ENCODE measurements at regions not wholly inside any gene's neighbourhood (a gene's known extent, or its start where the extent isn't known, plus 50 kb on each side); places are given as distances from the start of the nearest gene placed in this dataset.
A peak's percentile ranks its signal among the peaks of the same experiment; 100 is the strongest.
"Not testable (repeated sequence)": the region's sequence is repeated elsewhere in the genome, so short reads cannot be mapped to it uniquely, and the experiment has no call there.

GRCh38 chr7:112933598-112933997, 143.4 kb upstream of the TMEM168 start:
- no peak for DNase-seq (ENCODE audit: low read depth in 2 of 2)
- H3K4me3 ChIP-seq (replicated peaks in 1 of 2; ENCODE audit: low read depth in 2 of 2, low read length in 2 of 2): no peak overlapping the region
- TF ChIP-seq CTCF (IDR thresholded peaks at IDR 0.05; ENCODE audit: low read depth, low read length): no peak

- no peak overlapping the region for H3K4me3 ChIP-seq (replicated peaks in 1 of 2; ENCODE audit: low read depth in 2 of 2, low read length in 2 of 2)
- DNase-seq (ENCODE audit: low read depth in 2 of 2): peak; percentile 67 to 82
- no peak for TF ChIP-seq CTCF (IDR thresholded peaks at IDR 0.05; ENCODE audit: low read depth, low read length)
Observed at GRCh38 chr7:112930787-112931186, 140.6 kb upstream of the TMEM168 start.

- peak in 1 of 2 donors; percentile 57 for DNase-seq (ENCODE audit: low read depth in 2 of 2)
- no peak for TF ChIP-seq CTCF (IDR thresholded peaks at IDR 0.05; ENCODE audit: low read depth, low read length)
- H3K4me3 ChIP-seq (replicated peaks in 1 of 2; ENCODE audit: low read depth in 2 of 2, low read length in 2 of 2): no peak overlapping the region
Observed at GRCh38 chr7:112929421-112929820, 139.2 kb upstream of the TMEM168 start.

- H3K4me3 ChIP-seq (replicated peaks in 1 of 2; ENCODE audit: low read depth in 2 of 2, low read length in 2 of 2): no peak overlapping the region
- no peak for TF ChIP-seq CTCF (IDR thresholded peaks at IDR 0.05; ENCODE audit: low read depth, low read length)
- DNase-seq (ENCODE audit: low read depth in 2 of 2): no peak
Observed at GRCh38 chr7:112926018-112926417, 135.8 kb upstream of the TMEM168 start.

- not testable (repeated sequence) for DNase-seq (ENCODE audit: low read depth in 2 of 2); H3K4me3 ChIP-seq (replicated peaks in 1 of 2; ENCODE audit: low read depth in 2 of 2, low read length in 2 of 2)
Observed at GRCh38 chr7:112922546-112922945, 132.4 kb upstream of the TMEM168 start.

- DNase-seq (ENCODE audit: low read depth in 2 of 2); H3K4me3 ChIP-seq (replicated peaks in 1 of 2; ENCODE audit: low read depth in 2 of 2, low read length in 2 of 2): not testable (repeated sequence)
Observed at GRCh38 chr7:112916431-112916830, 126.2 kb upstream of the TMEM168 start.

- no peak for TF ChIP-seq CTCF (IDR thresholded peaks at IDR 0.05; ENCODE audit: low read depth, low read length)
- DNase-seq (ENCODE audit: low read depth in 2 of 2): no peak
Observed at GRCh38 chr7:112908086-112908485, 117.9 kb upstream of the TMEM168 start.

GRCh38 chr7:112907658-112908057, 117.5 kb upstream of the TMEM168 start:
- no peak for TF ChIP-seq CTCF (IDR thresholded peaks at IDR 0.05; ENCODE audit: low read depth, low read length)
- H3K4me3 ChIP-seq (replicated peaks in 1 of 2; ENCODE audit: low read depth in 2 of 2, low read length in 2 of 2): no peak overlapping the region
- no peak for DNase-seq (ENCODE audit: low read depth in 2 of 2)

More at GRCh38 chr7:112908086-112908485, 117.9 kb upstream of the TMEM168 start:
- H3K4me3 ChIP-seq (replicated peaks in 1 of 2; ENCODE audit: low read depth in 2 of 2, low read length in 2 of 2): no peak overlapping the region

All from cardiac fibroblast (primary cell).